HG03064 (cell line): ENCODE measurements at regions not wholly inside any gene's neighbourhood (a gene's known extent, or its start where the extent isn't known, plus 50 kb on each side); places are given as distances from the start of the nearest gene placed in this dataset.
"Not testable (repeated sequence)": the region's sequence is repeated elsewhere in the genome, so short reads cannot be mapped to it uniquely, and the experiment has no call there.

Experiments
- ATAC-seq: cut with Tn5 transposase; IDR thresholded peaks from one replicate; pipeline ENCODE4 v1.9.1; 2021; ENCODE audit warnings: low read depth; ENCODE audit not compliant: unreplicated experiment

GRCh38 chr21:28489821-28490350, 502.8 kb downstream of the LTN1 start:
- ATAC-seq: no peak

GRCh38 chr21:28489162-28489561, 503.5 kb downstream of the LTN1 start:
- no peak for ATAC-seq

DNA sequence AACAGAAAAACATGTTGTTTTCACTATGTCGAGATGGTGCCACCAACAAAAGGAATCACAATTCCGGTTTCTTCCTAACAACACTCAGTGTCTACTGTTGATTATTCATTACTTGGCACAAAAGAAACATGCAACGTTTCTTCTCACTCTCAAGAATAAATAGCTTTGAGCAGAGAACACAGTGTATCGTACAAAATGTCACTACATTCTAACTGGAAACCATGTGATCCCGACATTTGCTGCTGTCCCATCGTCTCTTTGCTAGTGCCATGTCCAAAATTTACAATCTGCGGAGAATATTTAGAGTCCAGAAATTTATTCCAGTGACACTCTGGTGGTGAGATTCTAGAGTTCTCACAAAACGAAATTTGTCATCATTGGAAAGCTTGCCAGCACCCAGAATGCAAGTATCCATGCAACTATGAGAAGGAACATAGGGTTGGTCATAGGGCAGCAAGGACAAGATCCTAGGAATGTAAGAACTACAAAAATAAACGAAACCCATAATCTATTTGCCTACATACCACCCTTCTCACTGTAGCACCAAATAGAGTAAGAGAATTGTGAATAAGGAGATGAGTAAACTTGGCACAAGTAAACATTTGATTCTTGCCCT, 505.1 kb downstream of the LTN1 start:
- no peak for ATAC-seq

- ATAC-seq: no peak
Measured at GRCh38 chr21:28485301-28486022, 507.2 kb downstream of the LTN1 start.

DNA sequence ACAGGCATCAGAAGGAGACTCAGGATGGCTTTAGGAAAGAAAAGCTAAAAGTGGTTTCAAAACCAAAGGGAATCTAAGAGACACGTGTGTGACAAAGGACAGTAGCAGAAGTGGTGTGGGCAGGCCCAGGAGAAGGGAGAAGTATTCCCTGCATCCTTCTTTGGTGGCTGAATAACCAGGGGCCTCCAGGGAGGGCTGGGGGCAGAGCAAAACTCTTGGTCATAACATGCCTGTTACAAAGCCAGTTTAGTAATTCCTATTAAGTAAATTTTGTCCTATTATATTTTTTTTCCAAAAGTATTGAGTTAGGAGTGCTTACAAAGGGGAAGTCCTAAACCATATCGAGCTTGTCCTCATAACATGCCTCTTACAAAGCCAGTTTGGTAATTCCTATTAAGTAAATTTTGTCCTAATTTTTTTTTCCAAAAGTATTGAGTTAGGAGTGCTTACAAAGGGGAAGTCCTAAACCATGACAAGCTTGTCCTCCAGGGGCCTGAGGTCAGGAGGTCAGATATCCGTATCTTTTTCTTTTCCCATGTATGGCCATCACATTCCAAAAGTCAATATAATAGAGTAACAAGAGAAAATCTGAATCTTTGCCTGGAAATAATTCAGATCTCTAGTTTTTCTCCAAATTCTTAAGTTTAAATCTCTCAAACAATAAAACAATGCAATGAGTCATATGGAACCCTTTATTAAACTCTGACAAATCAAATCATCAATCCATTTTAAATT, 509.2 kb downstream of the LTN1 start:
- no peak for ATAC-seq

- ATAC-seq: no peak
Measured at GRCh38 chr21:28482657-28483056, 510.0 kb downstream of the LTN1 start.

DNA sequence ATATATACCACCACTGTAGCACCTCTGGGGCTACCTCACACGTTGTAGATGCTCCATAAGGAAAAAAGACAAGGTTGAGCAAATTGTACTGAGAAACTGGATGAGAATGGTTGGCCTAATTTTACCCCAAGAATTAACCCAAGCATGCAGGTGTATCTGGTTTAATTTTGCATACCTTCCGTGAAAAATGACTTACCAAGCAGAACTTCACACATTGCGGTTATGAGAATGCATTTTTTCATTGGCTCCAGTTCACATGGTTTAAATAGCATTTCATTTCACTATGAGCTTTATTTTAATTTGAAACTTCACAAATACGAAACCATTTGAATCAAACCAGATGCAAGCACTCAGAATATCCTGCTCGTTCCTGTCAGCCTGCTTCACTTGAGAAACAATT, 512.2 kb downstream of the LTN1 start:
- ATAC-seq: no peak

DNA sequence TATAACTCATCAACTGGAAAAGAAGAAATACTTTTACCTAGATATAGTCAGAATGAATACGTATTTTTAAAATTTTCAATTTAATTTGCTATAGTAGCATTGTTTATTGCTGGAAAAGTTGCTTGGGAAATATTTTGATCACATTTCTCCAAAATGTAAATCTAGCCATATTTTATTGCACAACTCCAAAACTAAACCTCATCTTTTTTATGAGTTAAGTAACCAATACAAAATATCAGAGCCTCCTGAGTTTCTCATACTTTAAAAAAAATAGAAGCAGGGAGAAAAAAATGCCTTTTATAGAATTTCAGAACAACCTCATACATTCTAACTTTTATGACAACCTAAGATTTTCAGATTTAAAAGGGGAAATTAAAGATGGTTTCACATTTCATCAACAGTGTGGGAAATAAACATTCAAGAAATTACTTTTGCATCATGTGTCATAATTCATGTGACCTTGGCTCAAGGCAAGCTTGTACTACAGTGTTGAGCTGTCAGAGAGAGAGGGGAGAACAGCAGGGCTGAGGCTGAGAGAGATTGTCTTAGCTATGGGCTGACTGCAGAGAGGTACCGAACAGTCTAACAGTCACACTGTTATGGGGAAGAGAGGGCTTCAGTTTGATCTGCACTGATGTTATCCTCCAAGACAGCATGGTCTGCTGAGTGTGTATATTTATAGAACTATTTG, 519.0 kb downstream of the LTN1 start:
- ATAC-seq: no peak

- ATAC-seq: not testable (repeated sequence)
Measured at GRCh38 chr21:28472543-28472942, 520.1 kb downstream of the LTN1 start.

DNA sequence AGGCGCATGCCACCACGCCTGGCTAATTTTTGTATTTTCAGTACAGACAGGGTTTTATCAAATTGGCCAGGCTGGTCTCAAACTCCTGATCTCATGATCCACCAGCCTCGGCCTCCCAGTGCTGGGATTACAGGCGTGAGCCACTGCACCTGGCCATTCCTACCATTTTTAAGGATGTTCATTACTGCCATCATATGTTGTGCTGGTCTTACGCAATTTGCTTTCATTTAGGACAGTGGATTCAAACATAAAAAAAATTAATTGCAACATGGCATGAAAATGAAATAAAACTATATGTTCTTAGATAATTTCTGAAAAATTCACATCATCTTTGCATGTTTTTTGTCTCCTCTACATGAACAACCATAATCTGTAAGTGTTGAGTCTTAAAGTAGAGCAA, 527.7 kb downstream of the LTN1 start:
- ATAC-seq: no peak

DNA sequence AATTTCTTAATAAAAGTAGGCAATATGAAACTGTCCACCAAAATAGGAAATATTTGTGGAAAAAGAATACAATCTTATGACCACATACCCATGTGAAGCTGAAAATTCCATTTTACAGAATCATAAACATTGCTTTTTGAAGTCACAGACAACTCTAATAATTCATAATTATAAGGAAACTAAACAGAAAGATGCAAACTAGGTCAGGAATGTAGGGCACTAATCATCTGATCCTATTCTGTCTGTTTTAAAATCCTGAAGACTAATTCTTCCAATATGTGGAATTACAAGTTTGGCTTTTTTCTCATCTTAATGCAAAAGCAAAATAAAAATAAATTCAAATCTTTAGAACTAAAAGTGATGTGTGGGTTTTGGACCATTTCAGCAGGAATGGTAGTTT, 528.6 kb downstream of the LTN1 start:
- no peak for ATAC-seq

DNA sequence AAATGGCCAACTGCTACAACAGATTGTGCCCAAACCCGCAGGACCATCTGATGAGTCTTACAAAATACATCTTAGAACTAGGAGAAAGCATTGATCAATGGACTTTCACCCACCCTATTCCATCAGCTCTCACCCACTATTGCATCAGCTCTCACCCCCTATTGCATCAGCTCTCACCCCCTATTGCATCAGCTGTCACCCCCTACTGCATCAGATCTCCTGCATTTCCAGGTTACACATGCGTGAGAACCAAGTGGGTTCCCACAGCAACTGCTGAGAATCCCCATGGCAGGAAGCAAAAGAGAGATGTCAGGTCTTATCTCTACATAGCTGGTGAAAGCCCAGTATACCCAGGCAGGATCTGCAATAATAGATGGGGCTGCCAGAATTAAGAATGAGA, 533.5 kb downstream of the LTN1 start:
- ATAC-seq: no peak

DNA sequence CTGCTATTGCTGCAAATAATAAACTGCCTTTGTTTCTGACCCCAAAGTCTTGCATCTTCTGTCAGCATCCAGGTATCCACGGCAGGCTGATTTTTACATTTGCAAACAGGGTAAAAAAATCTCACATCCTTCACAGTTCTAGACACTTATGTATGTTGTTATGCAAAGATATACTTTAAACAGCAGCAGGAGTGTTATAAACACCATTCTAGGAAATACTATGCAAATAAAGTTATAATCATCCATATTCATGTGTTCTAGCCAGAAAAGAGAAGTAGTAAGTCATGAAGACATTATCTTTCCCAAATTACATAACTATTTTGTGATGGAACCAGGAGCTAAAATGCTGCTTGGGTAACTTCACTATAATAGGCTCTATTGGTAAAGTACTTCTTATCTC, 534.2 kb downstream of the LTN1 start:
- no peak for ATAC-seq

GRCh38 chr21:28455253-28455600, 537.5 kb downstream of the LTN1 start:
- no peak for ATAC-seq

DNA sequence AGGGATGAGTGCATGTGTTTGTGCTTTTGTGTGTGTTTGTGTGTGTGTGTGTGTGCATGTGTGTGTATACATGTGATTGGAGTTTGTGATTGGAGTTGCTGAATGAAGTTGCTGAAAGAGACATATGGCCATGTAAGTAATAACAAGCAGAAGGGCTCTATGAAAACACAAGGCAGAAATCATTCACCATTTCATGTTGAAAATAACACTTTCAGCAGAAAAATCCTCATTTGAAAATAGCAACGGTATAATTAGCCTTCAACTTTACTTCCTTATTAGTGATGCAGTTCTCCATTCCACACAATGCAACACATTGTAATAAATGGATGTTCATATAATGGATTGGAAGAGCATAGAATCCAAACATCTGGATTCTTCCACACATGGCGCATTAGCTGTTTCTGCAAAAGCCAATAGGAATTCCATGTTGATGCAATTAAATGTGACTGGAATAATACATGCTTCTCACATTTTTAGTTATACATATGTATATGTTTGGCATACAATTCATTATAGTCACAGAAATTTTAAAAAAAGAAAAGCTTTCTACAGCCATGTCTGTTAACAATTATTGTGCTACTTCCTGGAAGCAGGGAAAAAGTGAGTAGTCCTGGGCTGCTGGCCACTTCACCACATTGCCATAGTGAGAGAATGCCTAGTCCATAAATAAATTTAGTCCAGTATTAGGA, 538.0 kb downstream of the LTN1 start:
- ATAC-seq: no peak

- no peak for ATAC-seq
Measured at GRCh38 chr21:28447462-28447861, 545.2 kb downstream of the LTN1 start.

DNA sequence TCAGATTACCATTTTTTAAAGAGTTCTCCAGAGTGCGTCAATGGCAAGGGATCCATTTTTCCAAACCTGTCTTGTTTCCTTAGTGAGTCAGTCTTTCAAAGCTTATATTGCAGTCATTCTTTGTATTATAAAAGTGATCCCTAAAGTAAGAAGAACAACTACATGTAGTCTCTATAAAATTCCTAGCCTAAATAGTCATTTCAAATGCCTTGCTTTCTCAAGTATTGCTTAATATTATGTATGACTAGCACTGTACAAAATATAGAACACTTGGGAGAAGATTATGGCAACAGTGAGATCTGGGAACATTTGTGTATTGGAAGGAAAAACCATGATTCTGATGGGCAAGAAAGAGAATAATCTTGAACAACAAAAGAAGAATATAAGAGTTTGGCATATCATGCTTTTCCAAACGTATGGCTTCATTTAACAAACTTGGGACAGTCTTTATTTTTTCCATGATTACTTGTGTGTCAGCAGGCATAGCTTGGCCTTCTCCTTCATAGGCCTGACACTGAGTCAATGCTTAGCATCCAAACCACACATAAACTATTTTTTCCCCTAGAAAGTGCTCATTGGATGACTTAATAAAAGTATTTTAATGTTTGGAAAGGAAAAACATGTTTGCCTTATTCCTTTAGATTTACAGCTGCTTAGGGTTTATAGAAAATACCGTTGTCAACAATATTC, 547.4 kb downstream of the LTN1 start:
- no peak for ATAC-seq

DNA sequence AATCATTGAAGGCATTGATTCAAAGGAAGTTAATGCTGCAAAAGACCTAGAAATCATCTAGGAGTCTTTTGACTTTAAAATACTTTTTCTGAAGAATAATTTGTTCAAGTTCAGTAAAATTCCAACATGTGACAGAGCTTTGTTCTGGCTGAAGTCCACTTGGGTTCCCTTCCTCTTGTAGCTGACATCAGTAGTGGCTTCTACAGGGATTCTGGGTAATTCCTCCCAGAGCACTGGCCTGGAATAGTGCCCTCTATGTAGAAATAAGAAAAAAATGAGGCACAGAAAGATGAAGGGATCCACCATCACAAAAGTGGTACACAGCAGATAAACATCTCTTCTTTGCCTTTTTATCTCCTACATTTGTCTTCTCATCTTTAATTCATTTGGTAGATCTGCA, 548.1 kb downstream of the LTN1 start:
- ATAC-seq: no peak

- ATAC-seq: no peak
Measured at GRCh38 chr21:28444111-28444510, 548.6 kb downstream of the LTN1 start.

GRCh38 chr21:28442624-28443023, 550.1 kb downstream of the LTN1 start:
- no peak for ATAC-seq
